ENCODE measurements at regions not wholly inside any gene's neighbourhood (a gene's known extent, or its start where the extent isn't known, plus 50 kb on each side); places are given as distances from the start of the nearest gene placed in this dataset.

DNA sequence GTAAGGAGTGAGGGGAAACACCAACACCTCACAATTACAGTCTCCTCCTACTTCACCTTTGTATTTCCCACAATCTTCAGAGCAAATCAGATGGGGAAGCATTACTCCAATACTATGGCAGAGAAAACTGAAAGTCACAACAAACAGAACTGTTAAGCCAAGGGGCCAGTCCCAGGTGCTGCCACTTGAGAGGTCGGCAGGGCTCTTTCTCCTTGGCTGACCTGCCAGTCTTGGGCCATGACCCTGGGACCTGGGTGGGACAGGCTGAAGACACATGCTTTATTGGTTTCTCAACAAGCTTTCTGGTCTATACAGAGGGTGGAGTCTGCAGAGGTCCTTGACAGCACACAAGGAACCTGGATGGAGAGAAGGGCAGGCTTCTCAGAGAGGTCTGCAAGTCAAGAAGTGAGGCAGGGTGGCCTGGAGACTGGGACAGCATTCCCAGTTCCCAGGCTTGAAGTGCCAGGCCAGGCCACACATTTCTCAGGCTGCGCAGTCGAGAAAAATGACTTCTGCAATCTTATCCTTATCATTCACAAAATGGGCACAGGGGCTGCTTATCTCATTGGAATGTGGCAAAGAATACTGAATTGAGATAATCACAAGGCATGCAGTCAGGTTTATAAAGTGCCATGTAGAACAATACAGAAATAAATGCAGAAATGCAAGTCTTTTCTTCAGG is 301.0 kb downstream of the CXCL12 start:
- TF ChIP-seq POLR2A (IDR thresholded peaks at IDR 0.05; ENCODE audit: low read depth): no peak
- TF ChIP-seq, protein P1, sequence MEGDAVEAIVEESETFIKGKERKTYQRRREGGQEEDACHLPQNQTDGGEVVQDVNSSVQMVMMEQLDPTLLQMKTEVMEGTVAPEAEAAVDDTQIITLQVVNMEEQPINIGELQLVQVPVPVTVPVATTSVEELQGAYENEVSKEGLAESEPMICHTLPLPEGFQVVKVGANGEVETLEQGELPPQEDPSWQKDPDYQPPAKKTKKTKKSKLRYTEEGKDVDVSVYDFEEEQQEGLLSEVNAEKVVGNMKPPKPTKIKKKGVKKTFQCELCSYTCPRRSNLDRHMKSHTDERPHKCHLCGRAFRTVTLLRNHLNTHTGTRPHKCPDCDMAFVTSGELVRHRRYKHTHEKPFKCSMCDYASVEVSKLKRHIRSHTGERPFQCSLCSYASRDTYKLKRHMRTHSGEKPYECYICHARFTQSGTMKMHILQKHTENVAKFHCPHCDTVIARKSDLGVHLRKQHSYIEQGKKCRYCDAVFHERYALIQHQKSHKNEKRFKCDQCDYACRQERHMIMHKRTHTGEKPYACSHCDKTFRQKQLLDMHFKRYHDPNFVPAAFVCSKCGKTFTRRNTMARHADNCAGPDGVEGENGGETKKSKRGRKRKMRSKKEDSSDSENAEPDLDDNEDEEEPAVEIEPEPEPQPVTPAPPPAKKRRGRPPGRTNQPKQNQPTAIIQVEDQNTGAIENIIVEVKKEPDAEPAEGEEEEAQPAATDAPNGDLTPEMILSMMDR (IDR thresholded peaks at IDR 0.05): no peak
